DMS153 treated with DMSO at 0.1 percent for 48 hours (cell line): ENCODE measurements at regions not wholly inside any gene's neighbourhood (a gene's known extent, or its start where the extent isn't known, plus 50 kb on each side); places are given as distances from the start of the nearest gene placed in this dataset.
"Not testable (repeated sequence)": the region's sequence is repeated elsewhere in the genome, so short reads cannot be mapped to it uniquely, and the experiment has no call there.

Experiments
- DNase-seq: peaks from one replicate; lab custom pipeline; 2025; ENCODE audit not compliant: unreplicated experiment; lab: John Stamatoyannopoulos, UW

- no peak for DNase-seq
Measured at GRCh38 chr13:84812078-84812477, 929.8 kb upstream of the SLITRK1 start.

DNA sequence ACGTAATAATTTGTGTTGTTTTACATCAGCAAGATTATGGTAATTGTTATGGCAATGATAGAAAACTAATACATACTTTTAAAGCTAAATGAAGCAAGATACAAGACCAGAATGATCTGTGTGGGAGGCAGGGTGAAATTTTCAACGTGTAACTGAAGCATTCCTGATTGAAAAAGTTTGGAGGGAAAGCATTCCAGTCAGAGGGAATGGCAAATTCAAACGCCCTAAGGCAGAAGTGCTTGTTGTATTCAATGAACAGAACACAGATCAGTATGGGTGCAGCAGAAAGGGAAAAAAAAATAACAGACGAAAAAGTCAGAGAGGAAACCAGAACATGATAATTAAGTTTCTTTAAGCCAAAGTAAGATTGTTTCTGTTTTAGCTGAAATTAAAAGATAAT lies 928.5 kb upstream of the SLITRK1 start:
- DNase-seq = no peak

DNA sequence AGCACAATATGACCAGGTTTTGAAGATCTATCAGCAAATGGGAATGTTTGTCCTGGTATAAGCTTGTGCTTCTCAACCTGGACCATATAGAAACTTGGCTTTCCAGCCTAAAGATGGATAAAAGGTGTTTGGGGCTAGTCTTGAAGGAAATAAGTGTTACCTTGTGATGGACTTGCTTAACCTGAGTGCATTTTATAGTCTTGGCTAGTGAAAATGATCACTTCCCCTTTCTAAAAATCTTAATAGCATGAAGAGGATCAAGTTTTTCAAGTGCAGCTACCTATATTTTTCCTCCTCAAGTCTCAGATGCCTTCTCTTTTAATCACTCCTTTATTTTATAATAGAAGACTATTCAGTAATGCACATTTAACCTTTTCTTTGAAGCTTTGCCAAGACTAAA lies 919.8 kb upstream of the SLITRK1 start:
- DNase-seq = no peak

DNA sequence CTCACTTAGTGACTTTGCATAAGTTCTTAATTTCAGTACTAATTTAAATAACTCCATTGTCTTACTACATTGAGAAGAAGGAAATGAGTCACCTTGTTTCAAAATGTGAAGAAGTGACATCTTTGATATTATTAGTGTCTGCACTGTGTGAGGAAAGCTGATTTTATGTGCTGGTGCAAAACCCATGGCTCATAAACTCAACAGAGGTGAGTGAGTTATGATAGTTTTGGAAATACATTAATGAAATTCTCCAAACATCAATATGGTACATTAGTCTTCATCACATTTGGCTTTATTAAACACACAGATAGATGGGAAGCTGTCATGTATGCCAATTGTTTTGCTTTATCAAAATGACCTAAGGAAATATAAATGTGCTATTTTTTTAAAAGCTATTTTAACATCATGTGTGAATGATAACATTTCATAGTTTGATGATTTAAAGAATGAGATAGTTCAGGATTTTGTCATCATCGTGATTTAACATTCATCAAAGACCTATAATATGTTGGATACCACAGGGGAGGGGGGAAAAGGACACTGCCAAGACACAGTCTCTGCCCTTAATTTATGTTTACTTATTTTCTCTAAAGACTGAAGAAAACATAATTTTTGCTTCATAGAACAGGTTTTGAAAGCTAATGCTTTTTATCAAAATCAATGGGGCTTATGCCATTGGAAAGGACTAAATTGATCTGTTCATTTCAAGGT lies 902.3 kb upstream of the SLITRK1 start:
- DNase-seq = no peak

DNA sequence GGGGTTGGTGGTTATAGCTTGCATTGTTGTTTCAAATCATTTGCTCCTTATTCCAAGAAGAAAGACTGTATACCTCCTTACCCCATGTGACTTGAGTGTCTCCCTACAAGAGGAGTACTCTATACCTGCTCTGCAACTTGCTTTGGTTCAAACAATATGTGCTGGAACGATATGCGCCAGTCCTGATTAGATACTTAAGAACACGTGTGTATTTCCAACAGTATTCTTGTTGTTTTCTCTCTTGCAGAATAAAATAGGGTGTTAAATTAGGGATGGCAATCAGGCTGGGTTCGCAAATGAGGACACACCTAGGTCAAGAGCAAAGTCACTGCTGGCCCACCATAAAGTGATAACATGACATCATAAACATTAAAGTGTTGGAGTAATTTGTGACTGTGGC lies 895.0 kb upstream of the SLITRK1 start:
- no peak for DNase-seq

GRCh38 chr13:84776593-84776992 lies 894.3 kb upstream of the SLITRK1 start:
- DNase-seq = no peak

GRCh38 chr13:84775920-84776319 lies 893.6 kb upstream of the SLITRK1 start:
- not testable (repeated sequence) for DNase-seq

DNA sequence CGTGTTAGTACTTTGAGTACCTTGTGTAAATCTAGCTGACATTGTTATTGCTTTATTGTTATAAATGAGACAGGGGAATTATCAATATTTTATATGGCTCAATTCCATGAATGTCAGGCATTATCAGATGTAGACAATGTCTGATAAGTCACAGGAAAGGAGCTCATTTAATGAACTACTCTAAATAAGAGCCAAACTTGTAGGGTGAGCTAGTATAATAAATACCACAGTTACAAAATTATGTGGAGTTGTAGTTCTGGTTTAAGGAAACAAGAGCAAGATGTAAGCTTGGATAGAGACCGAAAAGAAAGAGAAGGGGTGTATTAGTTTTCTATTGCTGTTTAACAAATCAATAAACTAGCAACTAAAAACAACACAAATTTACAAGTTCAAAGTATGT lies 891.8 kb upstream of the SLITRK1 start:
- no peak for DNase-seq

- no peak for DNase-seq
Measured at GRCh38 chr13:84760956-84761355, 878.7 kb upstream of the SLITRK1 start.

DNA sequence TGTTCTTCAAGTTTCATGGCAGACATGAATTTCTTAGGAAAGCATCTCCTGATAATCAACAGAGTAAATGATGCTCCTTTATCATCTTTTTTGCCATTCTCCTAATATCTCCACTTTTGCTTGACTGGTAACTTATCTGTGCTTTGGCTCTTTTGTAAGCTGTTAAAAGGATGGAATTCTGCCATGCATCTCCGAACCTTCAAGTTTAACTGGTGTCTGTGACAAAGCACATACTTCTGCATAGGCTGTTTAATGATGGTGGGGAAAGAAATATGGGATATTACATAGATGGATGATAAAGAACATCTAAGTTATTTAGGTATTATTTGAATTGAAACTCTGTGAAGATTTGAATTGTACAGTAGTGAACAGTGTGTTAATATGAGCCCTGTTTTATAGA lies 866.9 kb upstream of the SLITRK1 start:
- no peak for DNase-seq

DNA sequence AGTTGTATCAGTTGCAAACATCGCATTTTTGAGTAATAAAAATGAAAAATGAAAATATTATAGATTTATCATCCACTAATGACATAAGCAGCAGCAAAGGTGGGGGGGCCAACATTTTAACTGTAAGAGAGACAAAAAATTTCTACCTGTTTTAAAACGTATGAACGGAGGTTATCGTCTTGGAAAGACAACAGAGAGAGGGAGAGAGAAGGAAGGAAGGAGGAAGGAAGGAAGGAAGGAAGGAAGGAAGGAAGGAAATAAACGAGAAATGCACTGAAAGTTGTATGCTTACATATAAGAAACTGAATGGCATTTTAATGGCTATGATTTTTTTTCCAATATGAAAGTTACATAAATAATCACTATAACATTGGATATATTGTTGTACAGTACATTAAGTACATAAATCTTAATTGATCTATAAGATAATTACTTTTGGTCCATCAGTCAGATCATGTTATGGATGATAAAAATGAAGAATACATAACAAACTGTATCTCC lies 862.8 kb upstream of the SLITRK1 start:
- DNase-seq = no peak

GRCh38 chr13:84744203-84744602 lies 861.9 kb upstream of the SLITRK1 start:
- DNase-seq = no peak

- DNase-seq = no peak
Measured at GRCh38 chr13:84741253-84741652, 859.0 kb upstream of the SLITRK1 start.

GRCh38 chr13:84739021-84739420 lies 856.7 kb upstream of the SLITRK1 start:
- DNase-seq = no peak

- DNase-seq = no peak
Measured at GRCh38 chr13:84737661-84738060, 855.4 kb upstream of the SLITRK1 start.

DNA sequence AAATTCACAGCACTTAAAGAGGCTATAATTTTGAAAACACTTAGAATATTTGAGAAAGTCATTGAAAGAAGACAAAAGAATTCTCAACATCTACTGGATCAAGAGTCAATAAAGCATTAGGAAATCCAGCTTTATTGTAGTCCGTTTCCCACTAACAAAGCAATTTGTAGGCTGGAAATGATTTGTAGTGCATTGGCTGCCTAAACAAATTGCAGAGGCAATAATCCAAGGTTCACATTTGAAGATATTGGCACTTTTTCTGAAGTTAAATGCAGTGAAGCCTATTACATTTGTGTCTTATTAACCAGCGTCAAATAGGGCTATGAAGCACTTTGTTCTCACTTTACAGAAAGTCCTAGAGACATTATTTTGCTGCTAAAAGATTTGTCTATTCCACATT lies 848.1 kb upstream of the SLITRK1 start:
- no peak for DNase-seq

DNA sequence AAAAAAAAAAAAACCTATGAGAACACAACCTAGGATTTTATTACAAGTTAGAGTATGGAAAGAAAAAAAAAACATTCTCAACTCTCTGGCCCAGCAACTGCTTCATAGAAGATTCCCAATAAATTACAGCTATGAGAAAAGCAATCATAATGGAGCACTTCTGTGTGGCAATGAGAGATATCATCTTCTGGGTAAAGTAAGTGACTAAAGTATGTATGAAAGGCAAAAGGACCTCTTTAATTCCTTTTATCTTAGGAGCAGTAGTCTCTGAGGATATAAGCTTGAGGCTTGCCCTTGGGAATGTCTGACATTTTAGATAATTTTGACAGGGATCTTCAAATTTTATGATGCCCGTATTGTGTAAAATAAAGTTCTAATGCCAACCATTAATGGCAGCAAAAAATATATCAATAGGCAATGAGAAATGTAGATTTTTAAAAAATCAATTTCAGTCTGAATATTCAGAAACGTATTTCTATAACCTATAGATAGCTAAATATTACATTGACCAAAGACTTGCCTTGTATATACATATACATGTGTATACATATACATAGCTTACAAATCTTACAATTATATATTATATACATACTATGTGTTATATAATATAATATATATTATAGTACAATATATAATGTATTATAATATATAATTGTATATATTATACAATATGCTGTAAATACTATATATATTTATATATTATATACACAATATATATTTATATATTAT lies 823.9 kb upstream of the SLITRK1 start:
- no peak for DNase-seq

GRCh38 chr13:84702174-84702573 lies 819.9 kb upstream of the SLITRK1 start:
- no peak for DNase-seq

DNA sequence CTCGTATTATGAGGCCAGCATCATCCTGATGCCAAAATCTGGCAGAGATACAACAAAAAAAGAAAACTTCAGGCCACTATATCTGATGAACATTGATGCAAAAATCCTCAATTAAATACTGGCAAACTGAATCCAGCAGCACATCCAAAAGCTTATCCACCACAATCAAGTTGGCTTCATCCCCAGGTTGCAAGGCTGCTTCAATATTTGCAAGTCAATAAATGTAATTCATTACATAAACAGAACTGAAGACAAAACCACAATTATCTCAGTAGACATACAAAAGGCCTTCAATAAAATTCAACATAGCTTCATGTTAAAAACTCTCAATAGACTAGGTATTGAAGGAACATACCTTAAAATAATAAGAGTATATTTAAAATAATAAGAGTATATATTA lies 815.3 kb upstream of the SLITRK1 start:
- not testable (repeated sequence) for DNase-seq

DNA sequence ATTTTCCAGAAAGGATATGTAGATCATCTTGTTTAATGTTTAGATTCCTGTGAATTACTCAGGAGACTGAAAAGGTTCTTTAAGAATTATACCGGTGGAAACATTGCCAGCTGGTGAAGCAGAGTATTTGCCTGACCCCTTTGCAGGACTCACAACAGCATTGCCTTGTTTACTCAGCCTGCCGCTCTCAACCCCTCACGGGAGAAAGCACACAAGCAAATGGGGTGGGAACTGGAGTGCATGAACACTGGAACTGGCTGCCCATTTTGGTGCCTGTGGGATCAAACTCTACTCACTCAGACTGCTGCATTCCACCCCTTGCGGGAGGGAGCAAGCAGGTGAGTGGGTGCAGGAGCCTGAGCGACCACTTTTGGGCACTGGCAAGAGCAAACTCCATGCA lies 804.7 kb upstream of the SLITRK1 start:
- no peak for DNase-seq

DNA sequence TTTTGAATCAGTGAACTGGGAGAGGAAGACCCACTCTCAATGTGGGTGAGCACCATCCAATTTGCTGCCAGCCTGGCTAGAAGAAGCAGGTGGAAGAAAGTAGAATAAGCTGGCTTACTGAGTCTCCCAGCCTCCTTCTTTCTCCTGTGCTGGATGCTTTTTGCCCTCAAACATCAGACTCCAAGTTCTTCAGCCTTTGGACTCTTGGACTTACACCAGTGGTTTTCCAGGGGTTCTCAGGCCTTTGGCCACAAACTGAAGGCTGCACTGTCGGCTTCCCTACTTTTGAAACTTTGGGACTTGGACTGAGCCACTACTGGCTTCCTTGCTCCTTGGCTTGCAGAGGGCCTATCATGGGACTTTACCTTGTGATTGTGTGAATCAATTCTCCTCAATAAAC lies 804.2 kb upstream of the SLITRK1 start:
- DNase-seq = no peak

DNA sequence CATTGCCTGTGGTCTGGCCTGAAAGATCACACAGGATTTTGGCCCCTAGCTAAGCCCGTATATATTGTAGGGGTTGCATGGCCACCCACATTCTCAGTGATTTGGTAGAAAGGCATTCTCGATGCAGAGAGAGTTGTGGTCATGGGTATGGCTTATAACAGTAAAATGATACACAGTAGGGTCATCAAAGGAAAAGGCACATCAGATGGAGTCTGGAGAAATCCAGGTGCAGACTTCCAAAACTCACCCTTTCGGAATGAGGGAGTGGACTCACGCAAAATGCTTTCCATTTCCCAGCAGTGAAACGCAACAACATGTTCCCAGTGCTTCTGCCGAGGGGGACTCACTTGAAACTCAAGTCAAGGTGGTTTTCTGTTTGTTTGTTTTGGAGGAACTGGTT lies 802.5 kb upstream of the SLITRK1 start:
- DNase-seq = no peak
